ENCODE measurements at regions not wholly inside any gene's neighbourhood (a gene's known extent, or its start where the extent isn't known, plus 50 kb on each side); places are given as distances from the start of the nearest gene placed in this dataset.

DNA sequence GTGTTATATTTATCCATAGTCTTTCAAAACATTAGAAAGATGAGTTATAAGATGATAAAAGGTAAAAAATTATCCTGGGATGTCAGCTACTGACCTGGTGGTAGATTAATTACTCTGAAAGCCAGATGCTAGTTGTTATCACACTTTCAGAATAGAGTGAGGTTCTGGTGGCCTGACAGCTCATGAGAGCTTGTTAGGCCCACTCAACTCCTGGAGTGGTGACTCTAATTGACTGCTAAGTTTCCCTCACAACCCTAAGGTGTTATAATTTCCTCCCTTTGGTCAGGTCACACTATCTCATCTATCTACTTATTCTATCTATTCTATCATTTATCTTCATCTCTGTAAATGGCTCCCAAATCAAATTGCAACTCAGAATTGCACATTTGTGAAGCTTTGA, 90.1 kb downstream of the ZNF648 start:
- TF ChIP-seq POLR2A (IDR thresholded peaks at IDR 0.05; ENCODE audit: low read length) = no peak
- TF ChIP-seq GATA1 (IDR thresholded peaks at IDR 0.05; ENCODE audit: low read depth, low read length) = no peak

Measured in erythroblast (primary cell).